Neural cell (in vitro differentiated cells): ENCODE measurements at regions not wholly inside any gene's neighbourhood (a gene's known extent, or its start where the extent isn't known, plus 50 kb on each side); places are given as distances from the start of the nearest gene placed in this dataset.

ENCODE experiments used
- H2AFZ ChIP-seq: fragments of 200-600, 300-800 bp; sonication (generic), shearing (Covaris generic); 2 replicates; pipeline ENCODE4 v1.6.0; 2014; ENCODE audit warnings: low read depth, mild to moderate bottlenecking, antibody characterized with exemption, low read length, moderate library complexity
- H3F3A ChIP-seq: fragments of 200-600 bp; shearing (Covaris generic); 2 replicates; pipeline ENCODE4 v1.6.1; 2016; ENCODE audit warnings: mild to moderate bottlenecking, moderate library complexity, mixed read lengths, antibody characterized with exemption, low read length; ENCODE audit not compliant: insufficient read depth, poor library complexity, severe bottlenecking
- H3K27ac ChIP-seq: fragments of 200-600, 300-800 bp; sonication (generic), shearing (Covaris generic); 2 replicates; pipeline ENCODE4 v1.5.1; 2014; ENCODE audit warnings: mild to moderate bottlenecking, low read length, moderate library complexity
- H3K27me3 ChIP-seq: fragments of 300-800, 200-600 bp; sonication (generic), shearing (Covaris generic); 2 replicates; pipeline ENCODE4 v1.6.0; 2014; ENCODE audit warnings: mild to moderate bottlenecking, low read depth, low read length, moderate library complexity; ENCODE audit not compliant: insufficient read depth
- H3K36me3 ChIP-seq: fragments of 300-800, 200-600 bp; sonication (generic), shearing (Covaris generic); 2 replicates; pipeline ENCODE4 v1.5.1; 2014; ENCODE audit warnings: mild to moderate bottlenecking, antibody characterized with exemption, low read length, moderate library complexity; ENCODE audit not compliant: insufficient read depth
- H3K4me2 ChIP-seq: fragments of 300-800, 200-600 bp; sonication (generic), shearing (Covaris generic); 2 replicates; pipeline ENCODE4 v1.6.0; 2014; ENCODE audit warnings: mild to moderate bottlenecking, low read length
- H3K4me3 ChIP-seq: fragments of 300-800, 200-600 bp; sonication (generic), shearing (Covaris generic); 2 replicates; pipeline ENCODE4 v1.5.1; 2014; ENCODE audit warnings: mild to moderate bottlenecking, low read length, moderate library complexity
- H3K79me2 ChIP-seq: fragments of 200-600 bp; shearing (Covaris generic); replicated peaks from 2 replicates; pipeline ENCODE4 v1.6.0; 2014; ENCODE audit warnings: mild to moderate bottlenecking, low read length, moderate library complexity; ENCODE audit not compliant: insufficient read depth
- H3K9ac ChIP-seq: fragments of 300-800, 200-600 bp; sonication (generic), shearing (Covaris generic); 2 replicates; pipeline ENCODE4 v1.6.1; 2016; ENCODE audit warnings: mild to moderate bottlenecking, low read length, mixed read lengths
- H3K9me2 ChIP-seq: fragments of 200-600 bp; shearing (Covaris generic); 2 replicates; pipeline ENCODE4 v1.6.1; 2016; ENCODE audit warnings: mild to moderate bottlenecking, low read length, mixed read lengths; ENCODE audit not compliant: insufficient read depth
- H3K9me3 ChIP-seq: fragments of 200-600, 300-800 bp; sonication (generic), shearing (Covaris generic); 2 replicates; pipeline ENCODE4 v1.6.1; 2016; ENCODE audit warnings: mild to moderate bottlenecking, mixed run types, low read length, moderate library complexity, mixed read lengths
- H4K20me1 ChIP-seq: fragments of 200-600 bp; shearing (Covaris generic); 2 replicates; pipeline ENCODE4 v1.6.1; 2016; ENCODE audit warnings: mild to moderate bottlenecking, mixed run types; ENCODE audit not compliant: insufficient read depth
- EP300 ChIP-seq: fragments of 450-650 bp; conservative IDR thresholded peaks from 2 replicates; pipeline ENCODE4 v1.6.1; 2014; ENCODE audit warnings: antibody characterized with exemption, mild to moderate bottlenecking, moderate library complexity; ENCODE audit not compliant: poor library complexity, severe bottlenecking
- EZH2 ChIP-seq: fragments of 200-600, 300-800 bp; shearing (Covaris generic), sonication (generic); IDR thresholded peaks from 2 replicates; pipeline ENCODE4 v1.6.1; 2014; ENCODE audit warnings: antibody characterized with exemption, low read length, borderline replicate concordance, mild to moderate bottlenecking; ENCODE audit not compliant: insufficient read depth, poor library complexity, severe bottlenecking
- MXI1 ChIP-seq: fragments of 450-650 bp; conservative IDR thresholded peaks from 2 replicates; pipeline ENCODE4 v1.6.1; 2014; ENCODE audit warnings: antibody characterized with exemption, mild to moderate bottlenecking; ENCODE audit not compliant: poor library complexity, severe bottlenecking
- POLR2AphosphoS5 ChIP-seq: IDR thresholded peaks from 2 replicates; pipeline ENCODE4 v1.6.1; 2012
- RAD21 ChIP-seq: fragments of 450-650 bp; conservative IDR thresholded peaks from 2 replicates; pipeline ENCODE4 v1.6.1; 2014; ENCODE audit warnings: antibody characterized with exemption, mild to moderate bottlenecking, moderate library complexity
- SMC3 ChIP-seq: fragments of 450-650 bp; conservative IDR thresholded peaks from 2 replicates; pipeline ENCODE4 v1.6.1; 2014; ENCODE audit warnings: antibody characterized with exemption, mild to moderate bottlenecking, moderate library complexity; ENCODE audit not compliant: poor library complexity
- TAF1 ChIP-seq: IDR thresholded peaks from 2 replicates; pipeline ENCODE4 v1.6.1; 2012; ENCODE audit warnings: low read depth
- TF ChIP-seq, protein P1 (sequence below): IDR thresholded peaks from 2 replicates; pipeline ENCODE4 v1.6.1; 2012; ENCODE audit warnings: borderline replicate concordance
- TF ChIP-seq, protein P2 (sequence below): fragments of 450-650 bp; IDR thresholded peaks from 2 replicates; pipeline ENCODE4 v1.5.1; 2014; ENCODE audit warnings: antibody characterized with exemption, mild to moderate bottlenecking, moderate library complexity; ENCODE audit not compliant: poor library complexity, severe bottlenecking

DNA sequence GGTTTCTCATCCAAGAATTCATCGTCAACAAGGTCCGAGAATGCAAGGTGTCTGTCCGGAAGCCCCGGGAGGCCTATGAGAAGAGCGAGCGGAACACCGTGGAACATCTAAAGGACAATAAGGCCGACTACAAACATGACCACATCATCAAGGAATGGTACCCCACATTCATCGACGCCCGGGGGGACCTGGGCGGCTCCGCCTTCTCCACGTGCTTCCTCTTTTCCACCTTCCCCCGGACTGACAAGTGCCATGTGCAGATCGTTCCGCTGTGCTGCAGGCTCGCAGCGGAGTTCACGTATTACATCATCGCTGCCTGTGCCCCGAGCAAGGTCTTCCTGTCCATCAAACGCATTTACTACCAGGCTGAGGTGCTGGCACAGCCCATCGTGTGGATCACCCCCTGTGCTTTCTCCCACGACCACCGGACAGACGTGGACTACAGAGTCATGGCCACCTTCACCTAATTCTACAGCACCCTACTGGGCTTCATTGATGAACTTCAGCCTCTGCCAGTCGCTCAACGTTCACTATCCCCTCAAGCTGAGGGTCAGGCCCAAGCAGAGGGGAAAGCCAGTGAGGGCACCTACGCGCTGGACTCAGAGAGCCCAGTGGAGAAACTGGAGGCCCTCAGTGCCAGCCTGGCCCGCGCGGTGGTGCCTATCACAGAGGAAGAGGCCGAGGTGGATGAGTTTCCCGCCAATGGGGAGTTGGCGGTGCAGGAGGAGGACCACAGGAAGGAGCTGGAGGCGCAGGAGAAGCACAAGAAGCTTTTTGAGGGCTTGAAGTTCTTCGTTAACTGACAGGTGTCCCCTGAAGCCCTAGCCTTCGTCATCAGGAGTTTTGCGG lies 125.9 kb upstream of the PABPC4L start:
- no peak overlapping the region for H3K4me2 ChIP-seq
- no peaks in the 10 kb centered on the region for H3K9me2 ChIP-seq
- no peaks in the 10 kb centered on the region for H3K9me3 ChIP-seq
- no peaks in the 10 kb centered on the region for H3K36me3 ChIP-seq
- H3K9ac ChIP-seq = no peak overlapping the region
- TF ChIP-seq TAF1 = no peak
- TF ChIP-seq, protein P1, sequence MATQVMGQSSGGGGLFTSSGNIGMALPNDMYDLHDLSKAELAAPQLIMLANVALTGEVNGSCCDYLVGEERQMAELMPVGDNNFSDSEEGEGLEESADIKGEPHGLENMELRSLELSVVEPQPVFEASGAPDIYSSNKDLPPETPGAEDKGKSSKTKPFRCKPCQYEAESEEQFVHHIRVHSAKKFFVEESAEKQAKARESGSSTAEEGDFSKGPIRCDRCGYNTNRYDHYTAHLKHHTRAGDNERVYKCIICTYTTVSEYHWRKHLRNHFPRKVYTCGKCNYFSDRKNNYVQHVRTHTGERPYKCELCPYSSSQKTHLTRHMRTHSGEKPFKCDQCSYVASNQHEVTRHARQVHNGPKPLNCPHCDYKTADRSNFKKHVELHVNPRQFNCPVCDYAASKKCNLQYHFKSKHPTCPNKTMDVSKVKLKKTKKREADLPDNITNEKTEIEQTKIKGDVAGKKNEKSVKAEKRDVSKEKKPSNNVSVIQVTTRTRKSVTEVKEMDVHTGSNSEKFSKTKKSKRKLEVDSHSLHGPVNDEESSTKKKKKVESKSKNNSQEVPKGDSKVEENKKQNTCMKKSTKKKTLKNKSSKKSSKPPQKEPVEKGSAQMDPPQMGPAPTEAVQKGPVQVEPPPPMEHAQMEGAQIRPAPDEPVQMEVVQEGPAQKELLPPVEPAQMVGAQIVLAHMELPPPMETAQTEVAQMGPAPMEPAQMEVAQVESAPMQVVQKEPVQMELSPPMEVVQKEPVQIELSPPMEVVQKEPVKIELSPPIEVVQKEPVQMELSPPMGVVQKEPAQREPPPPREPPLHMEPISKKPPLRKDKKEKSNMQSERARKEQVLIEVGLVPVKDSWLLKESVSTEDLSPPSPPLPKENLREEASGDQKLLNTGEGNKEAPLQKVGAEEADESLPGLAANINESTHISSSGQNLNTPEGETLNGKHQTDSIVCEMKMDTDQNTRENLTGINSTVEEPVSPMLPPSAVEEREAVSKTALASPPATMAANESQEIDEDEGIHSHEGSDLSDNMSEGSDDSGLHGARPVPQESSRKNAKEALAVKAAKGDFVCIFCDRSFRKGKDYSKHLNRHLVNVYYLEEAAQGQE = no peak
- no peak for TF ChIP-seq MXI1
- TF ChIP-seq, protein P2, sequence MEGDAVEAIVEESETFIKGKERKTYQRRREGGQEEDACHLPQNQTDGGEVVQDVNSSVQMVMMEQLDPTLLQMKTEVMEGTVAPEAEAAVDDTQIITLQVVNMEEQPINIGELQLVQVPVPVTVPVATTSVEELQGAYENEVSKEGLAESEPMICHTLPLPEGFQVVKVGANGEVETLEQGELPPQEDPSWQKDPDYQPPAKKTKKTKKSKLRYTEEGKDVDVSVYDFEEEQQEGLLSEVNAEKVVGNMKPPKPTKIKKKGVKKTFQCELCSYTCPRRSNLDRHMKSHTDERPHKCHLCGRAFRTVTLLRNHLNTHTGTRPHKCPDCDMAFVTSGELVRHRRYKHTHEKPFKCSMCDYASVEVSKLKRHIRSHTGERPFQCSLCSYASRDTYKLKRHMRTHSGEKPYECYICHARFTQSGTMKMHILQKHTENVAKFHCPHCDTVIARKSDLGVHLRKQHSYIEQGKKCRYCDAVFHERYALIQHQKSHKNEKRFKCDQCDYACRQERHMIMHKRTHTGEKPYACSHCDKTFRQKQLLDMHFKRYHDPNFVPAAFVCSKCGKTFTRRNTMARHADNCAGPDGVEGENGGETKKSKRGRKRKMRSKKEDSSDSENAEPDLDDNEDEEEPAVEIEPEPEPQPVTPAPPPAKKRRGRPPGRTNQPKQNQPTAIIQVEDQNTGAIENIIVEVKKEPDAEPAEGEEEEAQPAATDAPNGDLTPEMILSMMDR = no peak
- TF ChIP-seq POLR2AphosphoS5 = no peak
- no peak for TF ChIP-seq EP300
- TF ChIP-seq EZH2 = no peak
- no peak for TF ChIP-seq SMC3
- TF ChIP-seq RAD21 = no peak
- H3K27me3 ChIP-seq = no peaks in the 10 kb centered on the region
- H3F3A ChIP-seq = no peaks in the 10 kb centered on the region
- no peaks in the 10 kb centered on the region for H3K79me2 ChIP-seq
- H3K4me3 ChIP-seq = no peak overlapping the region
- no peaks in the 10 kb centered on the region for H4K20me1 ChIP-seq
- no peak overlapping the region for H2AFZ ChIP-seq
- H3K27ac ChIP-seq = no peak overlapping the region

DNA sequence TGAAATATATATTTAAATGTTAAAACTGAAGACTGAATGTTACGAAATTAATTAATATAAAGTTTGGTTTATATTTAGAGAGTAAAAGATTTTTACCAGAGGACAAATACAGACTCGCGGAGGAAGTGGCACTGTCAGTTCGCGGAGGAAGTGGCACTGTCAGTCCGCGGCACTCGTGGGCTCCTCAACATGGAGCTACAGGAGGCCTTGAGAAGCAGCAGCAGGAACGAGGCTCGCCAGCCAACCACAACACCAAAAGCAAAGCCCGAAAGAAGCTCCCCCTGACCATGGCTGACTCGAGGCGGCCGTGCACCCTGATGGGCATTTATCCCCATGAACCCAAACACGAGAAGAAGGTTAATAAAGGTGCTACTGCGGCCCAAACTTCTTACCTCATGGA lies 125.3 kb upstream of the PABPC4L start:
- Histone ChIP-seq H3K36me3 (no peaks in the 10 kb centered on the region), H3K9me3 (no peaks in the 10 kb centered on the region), H4K20me1 (no peaks in the 10 kb centered on the region), H3K9ac (no peak overlapping the region), H2AFZ (no peak overlapping the region), H3K4me3 (no peak overlapping the region), H3F3A (no peaks in the 10 kb centered on the region), H3K9me2 (no peaks in the 10 kb centered on the region), H3K27me3 (no peaks in the 10 kb centered on the region), H3K27ac (no peak overlapping the region), H3K79me2 (no peaks in the 10 kb centered on the region), H3K4me2 (no peak overlapping the region)
- TF ChIP-seq POLR2AphosphoS5 (no peak), SMC3 (no peak), MXI1 (no peak), TAF1 (no peak)
